ENCODE measurements at regions not wholly inside any gene's neighbourhood (a gene's known extent, or its start where the extent isn't known, plus 50 kb on each side); places are given as distances from the start of the nearest gene placed in this dataset.
"Not testable (repeated sequence)": the region's sequence is repeated elsewhere in the genome, so short reads cannot be mapped to it uniquely, and the experiment has no call there.

DNA sequence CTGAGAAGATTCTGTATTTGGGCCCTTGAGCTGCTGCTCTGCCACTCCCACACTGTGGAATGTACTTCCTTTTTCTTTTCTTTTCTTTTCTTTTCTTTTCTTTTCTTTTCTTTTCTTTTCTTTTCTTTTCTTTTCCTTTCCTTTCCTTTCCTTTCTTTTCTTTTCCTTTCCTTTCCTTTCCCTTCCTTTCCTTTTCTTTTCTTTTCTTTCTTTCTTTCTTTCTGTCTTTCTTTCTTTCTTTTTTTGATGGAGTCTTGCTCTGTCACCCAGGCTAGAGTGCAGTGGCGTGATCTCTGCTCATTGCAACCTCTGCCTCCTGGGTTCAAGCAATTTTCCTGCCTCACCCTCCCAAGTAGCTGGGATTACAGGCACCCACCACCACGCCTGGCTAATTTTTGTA is 89.8 kb downstream of the DNAAF6 start:
- H3K9me3 ChIP-seq; H3K4me3 ChIP-seq; ATAC-seq; H3K36me3 ChIP-seq (replicated peaks in 1 of 2; ENCODE audit: insufficient read depth in 1 of 2, low read depth in 2 of 2); H3K27ac ChIP-seq; H3K4me1 ChIP-seq; H3K27me3 ChIP-seq; DNase-seq; intact Hi-C loops (cut with DNase I): not testable (repeated sequence)
- WGBS, 2 donors, result 78 to 81% methylated on average over 2 of the region's 2 CpGs

DNA sequence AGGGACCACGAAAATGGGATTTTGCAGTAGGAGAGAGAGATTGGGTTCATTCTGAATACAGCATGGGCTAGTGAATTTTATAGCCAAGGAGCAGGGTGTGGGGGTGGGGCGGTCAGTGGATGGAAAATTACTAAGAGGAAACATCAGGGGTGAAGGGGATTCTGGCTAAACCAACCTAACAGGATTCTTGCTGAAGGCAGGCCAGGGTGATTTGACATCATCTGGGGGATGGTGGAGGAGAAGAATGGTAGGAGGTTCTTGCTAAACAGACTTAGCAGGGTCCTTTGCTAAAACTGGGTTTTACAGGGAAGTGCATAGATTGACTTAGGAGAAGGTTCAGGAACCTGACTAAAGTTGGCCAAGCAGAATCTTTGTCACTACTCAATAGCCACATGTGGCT is 91.9 kb downstream of the DNAAF6 start:
- TF ChIP-seq POLR2A (IDR thresholded peaks at IDR 0.05), result no peak
- TF ChIP-seq, protein P1, sequence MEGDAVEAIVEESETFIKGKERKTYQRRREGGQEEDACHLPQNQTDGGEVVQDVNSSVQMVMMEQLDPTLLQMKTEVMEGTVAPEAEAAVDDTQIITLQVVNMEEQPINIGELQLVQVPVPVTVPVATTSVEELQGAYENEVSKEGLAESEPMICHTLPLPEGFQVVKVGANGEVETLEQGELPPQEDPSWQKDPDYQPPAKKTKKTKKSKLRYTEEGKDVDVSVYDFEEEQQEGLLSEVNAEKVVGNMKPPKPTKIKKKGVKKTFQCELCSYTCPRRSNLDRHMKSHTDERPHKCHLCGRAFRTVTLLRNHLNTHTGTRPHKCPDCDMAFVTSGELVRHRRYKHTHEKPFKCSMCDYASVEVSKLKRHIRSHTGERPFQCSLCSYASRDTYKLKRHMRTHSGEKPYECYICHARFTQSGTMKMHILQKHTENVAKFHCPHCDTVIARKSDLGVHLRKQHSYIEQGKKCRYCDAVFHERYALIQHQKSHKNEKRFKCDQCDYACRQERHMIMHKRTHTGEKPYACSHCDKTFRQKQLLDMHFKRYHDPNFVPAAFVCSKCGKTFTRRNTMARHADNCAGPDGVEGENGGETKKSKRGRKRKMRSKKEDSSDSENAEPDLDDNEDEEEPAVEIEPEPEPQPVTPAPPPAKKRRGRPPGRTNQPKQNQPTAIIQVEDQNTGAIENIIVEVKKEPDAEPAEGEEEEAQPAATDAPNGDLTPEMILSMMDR (IDR thresholded peaks at IDR 0.05), result no peak
- intact Hi-C loops (cut with DNase I), result no loop called here
- H3K4me3 ChIP-seq, result no peak overlapping the region
- no peaks in the 10 kb centered on the region for H3K27me3 ChIP-seq
- DNase-seq (no peak), ATAC-seq (no peak)
- H3K4me1 ChIP-seq, result no peaks in the 10 kb centered on the region
- WGBS, 2 donors, result 65 to 72% methylated on average over 2 of the region's 2 CpGs
- no peaks in the 10 kb centered on the region for H3K36me3 ChIP-seq (replicated peaks in 1 of 2; ENCODE audit: insufficient read depth in 1 of 2, low read depth in 2 of 2)
- no peaks in the 10 kb centered on the region for H3K9me3 ChIP-seq
- no peak overlapping the region for H3K27ac ChIP-seq

DNA sequence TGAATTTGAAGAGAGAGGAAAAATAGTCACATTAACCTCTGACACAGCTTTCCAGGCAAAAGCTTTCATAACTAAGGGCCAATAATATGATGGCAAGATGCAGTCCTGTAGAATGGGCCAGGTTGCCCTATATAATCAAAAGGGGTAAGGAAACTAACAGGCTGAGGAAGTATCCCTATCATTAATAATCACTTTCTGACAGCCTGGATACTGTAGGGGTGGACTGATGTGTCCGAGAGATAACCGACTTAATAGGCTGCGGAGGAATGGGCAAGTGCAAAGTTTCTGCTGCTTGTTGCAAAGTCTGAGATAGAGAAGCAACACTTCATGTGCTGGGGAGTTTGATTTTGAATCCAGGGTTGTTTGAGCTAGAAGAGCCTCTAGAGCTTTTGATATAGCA is 94.8 kb downstream of the DNAAF6 start:
- H3K36me3 ChIP-seq (replicated peaks in 1 of 2; ENCODE audit: insufficient read depth in 1 of 2, low read depth in 2 of 2), result no peaks in the 10 kb centered on the region
- ATAC-seq, result no peak
- no peak for TF ChIP-seq POLR2A (IDR thresholded peaks at IDR 0.05)
- TF ChIP-seq, protein P1 (IDR thresholded peaks at IDR 0.05), result no peak
- no peaks in the 10 kb centered on the region for H3K9me3 ChIP-seq
- no peak overlapping the region for H3K27ac ChIP-seq
- H3K4me1 ChIP-seq, result no peaks in the 10 kb centered on the region
- no peaks in the 10 kb centered on the region for H3K27me3 ChIP-seq
- intact Hi-C loops (cut with DNase I), result no loop called here
- DNase-seq, result no peak
- H3K4me3 ChIP-seq, result no peak overlapping the region
- WGBS, 2 donors, result 78% methylated on average over 3 of the region's 3 CpGs; no CpG with 5 or more reads in 1 of the 2 donors

DNA sequence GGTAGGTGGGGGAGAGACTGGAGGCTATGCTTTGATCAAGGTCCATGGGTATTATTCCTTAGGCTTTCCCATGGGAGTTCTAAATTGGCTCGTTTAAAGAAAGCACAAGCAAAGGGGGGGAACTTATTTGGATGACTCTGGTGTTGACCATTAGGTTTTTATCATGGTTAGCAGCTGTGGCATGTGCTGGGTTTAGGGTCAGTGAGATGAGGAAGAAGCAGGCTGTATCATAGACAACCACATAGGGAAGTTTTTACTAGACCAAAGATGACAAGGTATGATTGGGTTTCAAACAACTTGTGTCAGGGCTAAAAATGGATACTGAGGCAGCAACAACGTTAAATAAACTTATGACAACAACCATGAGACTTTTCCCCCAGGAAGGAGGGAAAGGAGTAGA is 97.7 kb downstream of the DNAAF6 start:
- Histone ChIP-seq H3K36me3 (replicated peaks in 1 of 2; ENCODE audit: insufficient read depth in 1 of 2, low read depth in 2 of 2) (no peaks in the 10 kb centered on the region), H3K4me1 (no peaks in the 10 kb centered on the region), H3K4me3 (no peak overlapping the region), H3K9me3 (no peaks in the 10 kb centered on the region), H3K27me3 (no peaks in the 10 kb centered on the region), H3K27ac (no peak overlapping the region)
- intact Hi-C loops (cut with DNase I), result no loop called here
- DNase-seq (no peak), ATAC-seq (no peak)
- TF ChIP-seq, protein P1 (IDR thresholded peaks at IDR 0.05), result no peak
- no peak for TF ChIP-seq POLR2A (IDR thresholded peaks at IDR 0.05)
- 23 to 26% methylated on average over 2 of the region's 2 CpGs for WGBS, 2 donors

DNA sequence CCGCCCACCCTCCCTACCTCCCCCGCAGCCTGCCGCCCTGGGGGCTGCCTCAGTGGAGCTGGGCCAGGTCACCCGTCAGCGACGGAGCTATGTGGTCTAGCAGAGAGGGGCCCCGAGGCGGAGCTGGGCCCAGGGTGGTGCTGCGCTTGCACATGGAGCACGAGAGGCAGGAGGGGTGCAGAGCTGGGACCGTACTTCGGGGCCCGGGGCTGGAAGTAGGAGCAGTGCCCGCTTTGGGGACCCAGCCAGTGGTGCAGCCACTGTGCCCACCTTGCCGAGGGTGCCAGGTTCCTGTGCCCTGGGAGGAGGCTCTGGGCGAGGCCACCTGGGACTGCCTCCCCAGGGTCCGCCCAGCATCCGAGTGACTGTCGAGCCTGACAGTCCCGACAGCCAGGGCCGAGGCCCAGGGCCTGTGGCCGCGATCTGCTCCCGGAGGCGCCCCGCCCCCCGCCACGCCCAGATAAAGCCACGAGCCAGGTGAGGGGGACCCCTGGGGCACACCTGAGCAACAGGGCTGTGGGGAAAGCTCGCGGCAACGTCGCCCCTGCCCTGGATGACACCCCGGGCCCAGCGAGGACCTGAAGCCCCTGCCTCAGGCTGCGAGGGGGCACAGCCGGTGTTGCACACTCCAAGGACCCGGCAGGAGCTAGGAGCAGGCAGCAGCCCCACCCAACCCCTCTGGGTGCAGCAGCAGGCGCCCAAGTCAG is 117.5 kb downstream of the DNAAF6 start:
- no peaks in the 10 kb centered on the region for H3K4me1 ChIP-seq
- TF ChIP-seq POLR2A (IDR thresholded peaks at IDR 0.05), result no peak
- TF ChIP-seq, protein P1 (IDR thresholded peaks at IDR 0.05), result no peak
- no peak overlapping the region for H3K4me3 ChIP-seq
- 46% methylated on average over 11 of the region's 39 CpGs; no CpG with 5 or more reads in 1 of the 2 donors for WGBS, 2 donors
- no peaks in the 10 kb centered on the region for H3K36me3 ChIP-seq (replicated peaks in 1 of 2; ENCODE audit: insufficient read depth in 1 of 2, low read depth in 2 of 2)
- H3K9me3 ChIP-seq, result no peaks in the 10 kb centered on the region
- no peak for ATAC-seq
- intact Hi-C loops (cut with DNase I), result no loop called here
- no peak for DNase-seq
- no peak overlapping the region for H3K27ac ChIP-seq
- no peaks in the 10 kb centered on the region for H3K27me3 ChIP-seq

Data from body of pancreas (tissue), 4 donors.